Smooth muscle cell (in vitro differentiated cells): ENCODE measurements at regions not wholly inside any gene's neighbourhood (a gene's known extent, or its start where the extent isn't known, plus 50 kb on each side); places are given as distances from the start of the nearest gene placed in this dataset.
A peak's percentile ranks its signal among the peaks of the same experiment; 100 is the strongest.

Experiments
- DNase-seq: peaks from one replicate; lab custom pipeline; 2025; ENCODE audit not compliant: unreplicated experiment; lab: John Stamatoyannopoulos, UW
- H2AFZ ChIP-seq: fragments of 200-600 bp; sonication (generic); 2 replicates; pipeline ENCODE4 v1.6.0; 2016; ENCODE audit warnings: antibody characterized with exemption, low read depth, mild to moderate bottlenecking
- H3F3A ChIP-seq: fragments of 200-600 bp; sonication (generic); 2 replicates; pipeline ENCODE4 v1.6.0; 2017; ENCODE audit warnings: antibody characterized with exemption, low read depth
- H3K27ac ChIP-seq: fragments of 200-600 bp; sonication (generic); 2 replicates; pipeline ENCODE4 v1.5.1; 2016; ENCODE audit warnings: low read depth, mild to moderate bottlenecking
- H3K27me3 ChIP-seq: fragments of 200-600 bp; sonication (generic); 2 replicates; pipeline ENCODE4 v1.6.1; 2016; ENCODE audit warnings: low read depth, mild to moderate bottlenecking
- H3K36me3 ChIP-seq: fragments of 200-600 bp; sonication (generic); 2 replicates; pipeline ENCODE4 v1.5.1; 2016; ENCODE audit warnings: low read depth
- H3K4me1 ChIP-seq: fragments of 200-600 bp; sonication (generic); 2 replicates; pipeline ENCODE4 v1.5.1; 2016; ENCODE audit warnings: low read depth
- H3K4me2 ChIP-seq: fragments of 200-600 bp; sonication (generic); 2 replicates; pipeline ENCODE4 v1.6.0; 2016; ENCODE audit warnings: mild to moderate bottlenecking
- H3K4me3 ChIP-seq: fragments of 200-600 bp; sonication (generic); 2 replicates; pipeline ENCODE4 v1.5.1; 2016; ENCODE audit warnings: mild to moderate bottlenecking
- H3K79me2 ChIP-seq: fragments of 200-600 bp; sonication (generic); 2 replicates; pipeline ENCODE4 v1.6.0; 2016; ENCODE audit warnings: low read depth, mild to moderate bottlenecking
- H3K9ac ChIP-seq: fragments of 200-600 bp; sonication (generic); 2 replicates; pipeline ENCODE4 v1.6.0; 2016; ENCODE audit warnings: low read depth
- H3K9me3 ChIP-seq: fragments of 200-600 bp; sonication (generic); replicated peaks from 2 replicates; pipeline ENCODE4 v1.5.1; 2016; ENCODE audit warnings: low read depth
- H4K20me1 ChIP-seq: fragments of 200-600 bp; sonication (generic); 2 replicates; pipeline ENCODE4 v1.6.0; 2016; ENCODE audit warnings: low read depth
- WGBS: methylation state at CpG from one replicate; pipeline ENCODE4 v1.1.7; 2016; ENCODE audit warnings: low lambda C conversion rate; 5-methylcytosine and 5-hydroxymethylcytosine counted together
- TF ChIP-seq, protein P1 (sequence below): fragments of 200-600 bp; sonication (generic); IDR thresholded peaks from 2 replicates; pipeline ENCODE4 v1.5.1; 2017; ENCODE audit warnings: borderline replicate concordance, mild to moderate bottlenecking, antibody characterized with exemption; ENCODE audit not compliant: insufficient read depth, poor library complexity, severe bottlenecking

- H3K4me2 ChIP-seq = no peak overlapping the region
- H3K4me1 ChIP-seq = peaks cover 67% of the 10 kb centered on the region
- H2AFZ ChIP-seq = no peak overlapping the region
- no peaks in the 10 kb centered on the region for H3F3A ChIP-seq
- no peaks in the 10 kb centered on the region for H3K9me3 ChIP-seq
- H3K79me2 ChIP-seq = no peaks in the 10 kb centered on the region
- peaks cover 10% of the 10 kb centered on the region for H3K27me3 ChIP-seq
- no peak overlapping the region for H3K27ac ChIP-seq
- 84% methylated on average over 3 of the region's 3 CpGs for WGBS
- DNase-seq = no peak
- no peak overlapping the region for H3K9ac ChIP-seq
- no peaks in the 10 kb centered on the region for H4K20me1 ChIP-seq
- TF ChIP-seq, protein P1, sequence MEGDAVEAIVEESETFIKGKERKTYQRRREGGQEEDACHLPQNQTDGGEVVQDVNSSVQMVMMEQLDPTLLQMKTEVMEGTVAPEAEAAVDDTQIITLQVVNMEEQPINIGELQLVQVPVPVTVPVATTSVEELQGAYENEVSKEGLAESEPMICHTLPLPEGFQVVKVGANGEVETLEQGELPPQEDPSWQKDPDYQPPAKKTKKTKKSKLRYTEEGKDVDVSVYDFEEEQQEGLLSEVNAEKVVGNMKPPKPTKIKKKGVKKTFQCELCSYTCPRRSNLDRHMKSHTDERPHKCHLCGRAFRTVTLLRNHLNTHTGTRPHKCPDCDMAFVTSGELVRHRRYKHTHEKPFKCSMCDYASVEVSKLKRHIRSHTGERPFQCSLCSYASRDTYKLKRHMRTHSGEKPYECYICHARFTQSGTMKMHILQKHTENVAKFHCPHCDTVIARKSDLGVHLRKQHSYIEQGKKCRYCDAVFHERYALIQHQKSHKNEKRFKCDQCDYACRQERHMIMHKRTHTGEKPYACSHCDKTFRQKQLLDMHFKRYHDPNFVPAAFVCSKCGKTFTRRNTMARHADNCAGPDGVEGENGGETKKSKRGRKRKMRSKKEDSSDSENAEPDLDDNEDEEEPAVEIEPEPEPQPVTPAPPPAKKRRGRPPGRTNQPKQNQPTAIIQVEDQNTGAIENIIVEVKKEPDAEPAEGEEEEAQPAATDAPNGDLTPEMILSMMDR = no peak
- no peaks in the 10 kb centered on the region for H3K36me3 ChIP-seq
- H3K4me3 ChIP-seq = no peak overlapping the region
Observed at GRCh38 chr13:99862244-99862643, 109.3 kb downstream of the ZIC5 start.

DNA sequence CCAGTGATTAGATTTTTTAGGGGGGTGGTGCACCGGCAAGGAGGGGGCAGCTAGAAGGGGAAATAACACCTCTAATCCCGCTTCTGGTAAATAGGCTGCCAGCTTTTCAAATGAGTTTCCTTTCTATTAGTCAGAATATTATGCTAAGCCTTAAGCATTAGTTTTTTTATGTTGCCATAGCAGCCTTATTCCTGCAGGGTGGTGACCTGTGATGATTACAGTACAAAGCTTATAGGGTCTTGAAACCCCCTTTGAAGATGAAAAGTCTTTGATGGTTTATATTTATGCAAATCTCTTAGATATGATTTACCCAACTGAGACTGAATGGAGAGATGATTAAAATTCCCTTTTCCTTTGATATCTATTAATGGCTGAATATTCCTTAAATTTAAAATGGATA lies 109.8 kb downstream of the ZIC5 start:
- H3K79me2 ChIP-seq = no peaks in the 10 kb centered on the region
- H3K36me3 ChIP-seq = no peaks in the 10 kb centered on the region
- TF ChIP-seq, protein P1 = no peak
- H3F3A ChIP-seq = no peaks in the 10 kb centered on the region
- H3K4me2 ChIP-seq = peak overlapping the region; percentile 48
- no peak overlapping the region for H3K27ac ChIP-seq
- no peak for DNase-seq
- H3K27me3 ChIP-seq = peaks cover 10% of the 10 kb centered on the region
- 43% methylated on average over 2 of the region's 2 CpGs for WGBS
- H3K9me3 ChIP-seq = no peaks in the 10 kb centered on the region
- H3K4me3 ChIP-seq = no peak overlapping the region
- no peaks in the 10 kb centered on the region for H4K20me1 ChIP-seq
- no peak overlapping the region for H3K9ac ChIP-seq
- H3K4me1 ChIP-seq = peaks cover 67% of the 10 kb centered on the region
- H2AFZ ChIP-seq = no peak overlapping the region

- Histone ChIP-seq H3K36me3 (no peaks in the 10 kb centered on the region), H3K9me3 (no peaks in the 10 kb centered on the region), H3F3A (no peaks in the 10 kb centered on the region), H3K4me3 (no peak overlapping the region), H4K20me1 (no peaks in the 10 kb centered on the region), H3K27me3 (peaks cover 10% of the 10 kb centered on the region), H3K27ac (no peak overlapping the region), H3K9ac (no peak overlapping the region), H3K4me1 (peaks cover 67% of the 10 kb centered on the region), H3K4me2 (no peak overlapping the region), H3K79me2 (no peaks in the 10 kb centered on the region), H2AFZ (no peak overlapping the region)
- TF ChIP-seq, protein P1 = no peak
- WGBS = 95% methylated on average over 10 of the region's 10 CpGs
- no peak for DNase-seq
Observed at GRCh38 chr13:99860745-99861144, 110.8 kb downstream of the ZIC5 start.
